ENCODE measurements at regions not wholly inside any gene's neighbourhood (a gene's known extent, or its start where the extent isn't known, plus 50 kb on each side); places are given as distances from the start of the nearest gene placed in this dataset.
"Not testable (repeated sequence)": the region's sequence is repeated elsewhere in the genome, so short reads cannot be mapped to it uniquely, and the experiment has no call there.

DNA sequence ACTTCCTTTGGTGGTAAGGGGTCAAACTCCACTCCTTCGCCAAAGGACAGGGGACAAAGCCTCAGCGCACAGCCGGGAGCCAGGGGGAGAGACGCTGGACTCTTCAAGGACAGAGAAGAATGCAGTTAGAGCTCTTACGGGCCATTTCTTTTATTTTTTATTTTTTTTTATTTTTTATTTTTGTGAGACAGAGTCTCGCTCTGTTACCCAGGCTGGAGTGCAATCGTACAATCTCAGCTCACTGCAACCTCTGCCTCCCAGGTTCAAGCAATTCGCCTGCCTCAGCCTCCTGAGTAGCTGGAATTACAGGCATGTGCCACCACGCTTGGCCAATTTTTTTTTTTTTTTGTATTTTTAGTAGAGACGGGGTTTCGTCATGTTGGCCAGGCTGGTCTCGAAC is 93.2 kb upstream of the RPH3AL start, which contains the start of gene RFLNB:
RFLNB (minus strand) TSS at position 101 of the 400 bp plus-strand sequence.
- DNase-seq (ENCODE audit: low read depth in 2 of 2) = not testable (repeated sequence)

DNA sequence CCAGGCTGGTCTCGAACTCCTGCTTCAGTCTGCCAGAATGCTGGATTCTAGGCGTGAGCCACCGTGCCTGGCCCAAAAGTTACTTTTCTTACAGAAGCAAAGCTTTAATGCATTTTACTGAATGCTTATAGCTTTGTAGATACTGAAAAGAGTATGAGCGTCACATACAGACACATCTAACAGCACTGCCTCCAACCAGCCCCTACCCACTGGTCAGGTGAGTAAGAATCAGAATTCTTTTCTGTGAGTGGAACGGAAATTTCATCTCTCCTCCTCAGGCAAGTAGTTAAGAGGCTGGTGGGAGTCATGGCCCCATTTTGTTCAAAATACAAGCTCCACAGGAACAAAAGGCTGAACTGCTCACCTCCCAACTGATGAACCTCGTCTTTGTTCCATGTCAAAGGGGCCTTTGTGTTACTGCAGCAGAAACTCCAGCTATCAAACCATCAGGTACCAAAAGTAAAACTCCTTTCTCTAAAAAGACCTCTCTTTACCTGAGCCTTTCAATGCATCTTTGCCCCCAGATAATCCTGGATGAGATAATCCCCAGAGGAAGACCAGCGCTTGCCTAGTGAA is 92.4 kb upstream of the RPH3AL start:
- DNase-seq (ENCODE audit: low read depth in 2 of 2) = no peak

DNA sequence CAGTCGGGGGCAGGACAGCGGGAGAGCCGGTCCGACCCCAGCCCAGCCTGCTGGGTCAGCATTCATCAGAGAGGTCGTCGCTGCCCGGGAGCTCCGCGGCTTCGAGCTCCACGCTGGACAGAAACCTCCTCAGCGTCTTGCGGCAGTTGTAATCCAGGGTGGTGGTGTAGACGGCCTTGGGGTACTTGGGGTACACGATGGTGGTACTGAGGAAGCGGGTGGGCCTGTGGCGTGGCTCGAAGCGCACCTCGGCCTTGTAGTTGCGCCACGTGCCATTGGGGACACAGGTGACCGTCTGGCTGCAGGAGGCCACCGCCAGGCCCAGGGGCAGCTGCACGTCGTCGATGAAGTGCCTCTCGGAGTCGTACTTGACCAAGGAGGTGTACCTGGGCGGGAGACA is 90.5 kb upstream of the RPH3AL start:
- DNase-seq (ENCODE audit: low read depth in 2 of 2) = no peak

DNA sequence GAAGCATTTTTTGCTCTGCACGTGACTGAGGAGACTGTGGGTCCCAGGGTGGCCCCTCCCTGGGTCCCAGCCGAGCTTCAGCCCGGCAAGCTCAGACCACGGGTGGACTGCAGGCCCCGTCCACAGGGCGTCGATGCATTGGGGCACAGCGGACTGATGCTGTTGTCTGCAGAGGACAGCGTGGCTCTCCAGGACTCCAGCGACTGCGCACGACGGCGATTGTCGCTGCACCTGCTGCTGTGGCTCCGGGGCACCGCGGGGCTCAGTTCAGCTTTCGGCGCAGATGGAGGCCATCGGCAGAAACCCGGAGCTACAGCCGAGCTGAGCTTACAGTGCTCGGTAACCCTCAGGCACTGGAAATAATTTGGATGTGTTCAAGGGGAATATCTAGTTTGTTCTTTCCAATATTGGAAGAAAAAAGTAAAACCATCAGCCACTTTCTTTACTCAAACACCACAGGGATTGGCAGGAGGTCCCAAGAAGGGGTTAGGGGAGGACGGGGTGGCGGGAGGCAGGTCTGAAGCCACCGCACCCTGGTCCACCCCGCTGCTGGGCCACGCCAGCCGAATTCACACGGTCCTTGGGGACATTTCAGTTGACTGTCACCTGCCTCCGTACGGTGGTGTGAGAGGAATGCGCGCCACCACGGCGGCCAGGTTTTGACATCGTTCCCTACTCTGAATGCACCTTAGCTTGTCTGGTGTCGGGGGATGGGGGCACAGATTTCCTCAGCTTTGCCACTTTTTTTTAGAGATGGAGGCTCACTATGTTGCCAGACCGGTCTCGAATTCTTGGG is 88.7 kb upstream of the RPH3AL start:
- no peak for DNase-seq (ENCODE audit: low read depth in 2 of 2)

DNA sequence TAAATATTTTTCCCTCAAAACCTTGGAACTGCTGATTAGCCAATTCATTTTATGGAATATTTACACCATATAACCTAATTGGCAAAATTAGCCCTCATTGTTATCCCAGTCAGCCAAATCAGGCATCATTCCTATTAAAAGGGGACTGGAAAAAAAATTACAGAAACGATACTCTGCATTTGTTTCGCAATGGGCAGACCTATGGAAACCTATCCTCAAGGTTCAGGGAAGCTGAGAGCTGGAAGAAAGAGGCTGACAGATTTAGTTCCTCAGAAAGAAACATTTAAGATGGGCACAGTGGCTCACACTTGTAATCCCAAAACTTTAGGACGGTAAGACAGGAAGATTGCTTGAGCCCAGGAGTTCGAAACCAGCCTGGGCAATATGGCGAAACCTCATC is 85.6 kb upstream of the RPH3AL start:
- no peak for DNase-seq (ENCODE audit: low read depth in 2 of 2)

DNA sequence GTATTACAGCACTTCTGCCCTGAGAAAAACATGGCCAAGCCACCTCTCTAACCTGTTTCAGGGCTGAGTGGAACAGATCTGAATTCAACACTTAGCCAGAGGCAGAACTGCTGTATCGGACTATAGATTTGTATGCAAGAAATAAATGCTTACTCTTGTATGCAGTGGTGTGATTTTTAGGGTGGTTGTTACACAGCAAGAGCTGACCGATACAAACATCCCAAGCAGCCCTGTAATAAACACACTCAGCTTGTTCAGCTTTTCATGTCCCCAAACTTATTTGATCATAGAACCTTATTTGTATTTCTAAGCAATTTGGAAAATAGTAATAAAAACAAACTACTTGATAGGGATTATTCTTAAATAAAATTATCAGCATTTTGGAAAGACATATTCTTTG is 84.9 kb upstream of the RPH3AL start:
- no peak for DNase-seq (ENCODE audit: low read depth in 2 of 2)

DNA sequence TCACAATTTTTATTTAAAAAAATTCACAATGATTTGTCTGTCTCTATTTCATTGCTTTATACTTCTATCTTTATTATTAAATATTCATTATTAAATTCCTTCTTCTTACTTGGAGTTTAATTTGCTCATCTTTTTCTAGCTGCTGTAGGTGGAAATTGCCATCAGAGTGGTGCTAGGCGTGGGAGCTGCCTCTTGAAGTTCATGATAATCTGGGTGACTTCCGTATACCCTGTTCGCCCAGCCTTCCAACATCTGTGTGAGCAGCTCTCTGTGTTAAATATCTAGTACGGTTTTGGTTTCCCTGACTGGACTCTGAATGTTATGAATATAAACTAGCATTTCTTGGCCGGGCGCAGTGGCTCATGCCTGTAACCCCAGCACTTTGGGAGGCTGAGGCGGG is 84.0 kb upstream of the RPH3AL start:
- DNase-seq (ENCODE audit: low read depth in 2 of 2) = no peak

DNA sequence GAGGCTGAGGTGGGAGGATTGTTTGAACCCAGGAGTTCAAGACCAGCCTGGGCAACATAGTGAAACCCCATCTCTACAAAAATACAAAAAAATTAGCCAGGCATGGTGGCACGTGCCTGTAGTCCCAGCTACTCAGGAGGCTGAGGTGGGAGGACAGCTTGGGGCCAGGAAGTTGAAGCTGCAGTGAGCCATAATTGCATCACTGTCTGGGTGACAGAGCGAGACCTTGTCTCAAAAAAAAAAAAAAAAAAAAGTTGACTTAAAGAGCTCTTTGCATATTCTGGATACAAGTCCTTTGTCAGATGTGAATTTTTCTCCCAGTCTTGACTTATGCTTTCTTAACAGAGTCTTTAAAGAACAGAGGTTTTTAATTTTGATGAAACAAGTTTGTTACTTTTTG is 79.9 kb upstream of the RPH3AL start:
- DNase-seq (ENCODE audit: low read depth in 2 of 2) = not testable (repeated sequence)

DNA sequence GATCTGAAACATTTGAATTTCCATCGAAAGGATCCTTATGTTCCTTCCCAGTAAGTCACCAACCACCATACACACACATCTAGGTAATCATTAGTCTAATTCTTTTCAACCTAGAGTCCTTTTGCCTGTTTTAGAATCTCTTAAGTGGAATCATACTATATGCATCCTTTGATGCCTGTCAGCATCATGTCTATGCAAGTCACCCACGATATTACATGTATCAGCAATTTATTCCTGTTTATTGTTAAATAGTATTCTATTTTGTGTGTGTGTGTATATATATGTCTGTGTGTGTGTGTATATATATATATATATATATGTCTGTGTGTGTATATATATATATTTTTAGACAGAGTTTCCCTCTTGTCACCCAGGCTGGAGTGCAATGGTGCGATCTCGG is 78.9 kb upstream of the RPH3AL start:
- DNase-seq (ENCODE audit: low read depth in 2 of 2) = no peak

DNA sequence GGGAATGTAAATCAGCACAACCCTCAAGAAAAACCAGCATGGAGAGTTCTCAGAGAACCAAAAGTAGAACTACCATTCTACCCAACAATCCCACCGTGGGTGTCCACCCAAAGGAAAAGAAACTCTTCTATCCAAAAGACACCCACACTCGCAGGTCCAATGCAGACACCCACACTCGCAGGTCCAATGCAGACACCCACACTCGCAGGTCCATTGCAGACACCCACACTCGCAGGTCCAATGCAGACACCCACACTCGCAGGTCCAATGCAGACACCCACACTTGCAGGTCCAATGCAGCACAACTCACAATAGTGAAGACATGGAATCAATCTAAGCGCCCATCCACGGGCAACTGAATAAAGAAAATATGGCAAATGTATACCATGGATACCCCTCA is 77.0 kb upstream of the RPH3AL start:
- DNase-seq (ENCODE audit: low read depth in 2 of 2) = no peak

DNA sequence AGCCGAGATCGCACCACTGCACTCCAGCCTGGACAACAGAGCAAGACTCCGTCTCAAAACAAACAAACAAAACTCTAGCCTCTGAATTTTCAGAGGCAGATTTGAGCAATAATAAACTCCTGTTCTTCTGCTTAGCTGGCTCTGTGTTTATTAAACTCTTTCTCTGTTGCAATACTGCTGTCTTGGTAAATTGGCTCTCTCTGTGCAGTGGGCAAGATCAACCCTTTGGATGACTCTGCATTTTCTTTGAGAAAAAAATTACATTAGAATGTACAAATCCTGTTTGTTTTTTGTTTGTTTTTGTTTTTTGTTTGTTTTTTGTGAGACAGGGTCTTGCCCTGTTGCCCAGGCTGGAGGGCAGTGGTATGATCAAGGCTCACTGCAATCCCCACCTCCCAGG is 75.8 kb upstream of the RPH3AL start:
- no peak for DNase-seq (ENCODE audit: low read depth in 2 of 2)

DNA sequence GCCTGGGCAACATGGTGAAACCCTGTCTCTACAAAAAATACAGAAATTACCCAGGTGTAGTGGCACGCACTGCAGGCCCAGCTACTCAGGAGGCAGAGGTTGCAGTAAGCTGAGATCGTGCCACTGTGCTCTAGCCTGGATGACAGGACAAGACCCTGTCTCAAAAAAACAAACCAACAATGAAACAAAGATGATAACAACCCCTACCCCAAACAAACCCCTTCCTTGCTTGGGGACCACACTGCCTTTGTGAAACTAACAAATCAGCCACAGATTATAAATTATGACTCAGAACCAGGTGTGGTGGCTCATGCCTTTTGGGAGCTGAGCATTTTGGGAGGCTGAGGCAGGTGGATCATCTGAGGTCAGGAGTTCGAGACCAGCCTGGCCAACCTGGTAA is 75.3 kb upstream of the RPH3AL start:
- DNase-seq (ENCODE audit: low read depth in 2 of 2) = no peak

DNA sequence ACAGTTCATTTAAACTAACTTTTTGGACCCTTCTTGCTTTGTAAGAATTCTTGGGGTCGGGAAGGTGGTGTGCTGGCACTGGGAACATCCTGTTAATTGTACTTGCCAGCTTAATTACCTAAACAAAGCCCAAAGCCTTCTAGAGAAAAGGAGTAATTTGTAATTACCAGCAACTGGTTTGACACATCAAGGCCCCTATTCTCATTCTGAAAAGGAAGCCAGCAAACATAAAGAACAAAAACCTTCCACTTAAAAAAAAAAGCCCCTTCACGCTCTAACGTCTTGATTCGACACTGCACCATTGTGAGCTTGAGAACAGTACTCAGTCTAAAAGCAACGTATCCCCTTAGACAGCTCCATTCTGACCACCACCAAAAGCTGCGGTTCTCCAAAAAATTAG is 74.7 kb upstream of the RPH3AL start:
- no peak for DNase-seq (ENCODE audit: low read depth in 2 of 2)

DNA sequence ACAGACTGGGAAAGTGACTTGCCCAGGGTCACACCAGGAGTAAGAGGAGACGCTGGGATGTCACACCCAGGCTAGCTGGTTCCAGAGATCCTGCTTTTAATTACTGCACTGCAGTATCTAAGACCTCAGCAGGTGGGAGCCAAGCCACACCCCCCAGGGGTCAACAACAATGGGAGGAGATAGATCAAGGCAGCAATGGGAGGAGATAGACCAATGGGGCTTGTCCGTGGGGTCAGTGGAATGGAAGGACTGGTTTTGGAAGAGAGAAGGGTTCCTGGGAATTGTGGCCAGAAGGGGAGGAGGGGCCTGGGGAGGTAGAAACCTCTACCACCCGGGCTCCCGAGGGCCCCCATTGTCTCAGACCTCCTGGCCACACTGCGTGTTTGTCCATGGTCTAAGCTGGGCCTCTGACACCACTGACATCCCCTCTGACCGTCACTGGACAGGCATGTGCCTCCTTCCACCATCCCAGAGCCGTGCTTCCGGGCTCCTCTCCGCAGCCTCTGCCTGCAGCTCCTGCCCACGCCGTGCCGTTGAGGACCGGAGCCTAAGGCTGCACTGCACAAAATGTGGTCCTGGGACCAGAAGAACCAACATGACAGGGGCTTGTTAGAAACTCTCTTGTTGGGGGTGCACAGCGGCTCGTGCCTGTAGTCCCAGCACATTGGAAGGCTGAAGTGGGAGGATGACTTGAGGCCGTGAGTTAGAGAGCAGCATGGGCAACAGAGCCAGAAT is 69.8 kb upstream of the RPH3AL start:
- no peak for DNase-seq (ENCODE audit: low read depth in 2 of 2)

DNA sequence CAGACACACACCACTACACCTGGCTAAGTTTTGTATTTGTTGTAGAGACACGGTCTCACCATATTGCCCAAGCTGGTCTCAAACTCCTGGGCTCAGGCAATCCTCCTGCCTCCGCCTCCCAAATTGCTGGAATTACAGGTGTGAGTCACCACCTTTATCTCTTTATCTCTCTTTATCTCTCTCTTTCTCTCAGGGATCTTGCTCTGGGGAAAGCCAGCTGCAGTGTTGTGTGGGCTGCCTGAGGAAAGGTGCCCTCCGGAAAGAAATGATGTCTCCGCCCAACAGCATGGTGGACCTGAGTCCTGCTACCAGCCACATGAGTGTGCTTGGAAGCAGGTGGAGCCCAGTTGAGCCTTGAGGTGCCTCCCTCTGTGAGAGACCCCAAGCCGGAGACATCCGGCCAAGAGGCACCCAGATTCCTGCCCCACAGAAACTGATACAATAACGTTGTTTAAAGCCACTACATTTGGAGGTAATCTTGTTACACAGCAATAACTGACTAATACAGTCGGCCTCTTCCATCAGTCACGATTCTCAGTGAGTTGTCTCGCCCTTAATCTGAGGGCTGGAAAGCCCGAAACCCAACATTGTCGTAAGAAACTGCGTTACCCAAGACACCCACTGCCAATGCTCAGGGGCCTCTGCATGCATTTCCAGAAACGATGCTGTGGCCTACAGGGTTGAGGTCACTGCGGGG is 68.0 kb upstream of the RPH3AL start:
- DNase-seq (ENCODE audit: low read depth in 2 of 2) = no peak

DNA sequence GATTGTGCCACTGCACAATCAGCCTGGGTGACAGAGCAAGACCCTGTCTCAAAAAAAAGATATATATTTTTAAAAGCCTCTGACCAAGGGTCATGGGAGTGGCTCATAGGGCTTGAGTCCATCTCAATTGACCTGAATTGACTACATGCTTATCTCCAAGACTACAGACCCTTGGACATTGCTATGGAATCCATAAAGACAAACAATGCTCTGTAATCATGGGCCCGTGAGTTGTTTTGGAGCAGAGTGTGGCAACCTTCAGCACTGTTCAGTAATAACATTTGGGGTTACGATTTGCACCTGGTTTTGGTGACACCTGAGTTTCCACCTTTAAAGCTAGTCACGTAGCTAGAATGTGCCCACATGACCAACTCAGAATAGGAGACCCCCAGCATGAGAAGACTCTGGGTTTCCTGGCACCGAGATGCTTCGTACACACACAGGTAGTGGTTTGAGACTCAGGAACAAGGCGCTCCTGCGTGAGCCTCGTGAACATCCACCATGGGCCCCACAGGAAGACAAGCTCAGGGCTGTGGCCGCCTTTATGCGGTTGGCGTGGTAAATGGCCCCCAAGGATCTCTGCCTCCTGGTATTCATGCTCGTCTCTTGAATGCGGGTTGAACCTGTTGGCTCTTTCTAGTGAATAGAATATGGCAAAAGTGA is 66.6 kb upstream of the RPH3AL start:
- no peak for DNase-seq (ENCODE audit: low read depth in 2 of 2)

DNA sequence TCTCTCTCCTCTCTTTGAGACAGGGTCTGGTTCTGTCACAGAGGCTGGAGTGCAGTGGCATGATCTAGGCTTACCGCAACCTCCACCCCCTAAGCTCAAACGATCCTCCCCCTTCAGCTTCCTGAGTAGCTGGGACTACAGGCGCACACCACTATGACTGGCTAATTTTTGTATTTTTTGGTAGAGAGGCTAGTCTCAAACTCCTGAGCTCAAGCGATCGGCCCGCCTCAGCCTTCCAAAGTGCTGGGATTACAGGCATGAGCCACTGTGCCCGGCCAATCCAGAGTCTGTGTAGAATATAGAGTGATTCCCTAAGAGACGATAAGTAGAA is 65.8 kb upstream of the RPH3AL start:
- no peak for DNase-seq (ENCODE audit: low read depth in 2 of 2)

DNA sequence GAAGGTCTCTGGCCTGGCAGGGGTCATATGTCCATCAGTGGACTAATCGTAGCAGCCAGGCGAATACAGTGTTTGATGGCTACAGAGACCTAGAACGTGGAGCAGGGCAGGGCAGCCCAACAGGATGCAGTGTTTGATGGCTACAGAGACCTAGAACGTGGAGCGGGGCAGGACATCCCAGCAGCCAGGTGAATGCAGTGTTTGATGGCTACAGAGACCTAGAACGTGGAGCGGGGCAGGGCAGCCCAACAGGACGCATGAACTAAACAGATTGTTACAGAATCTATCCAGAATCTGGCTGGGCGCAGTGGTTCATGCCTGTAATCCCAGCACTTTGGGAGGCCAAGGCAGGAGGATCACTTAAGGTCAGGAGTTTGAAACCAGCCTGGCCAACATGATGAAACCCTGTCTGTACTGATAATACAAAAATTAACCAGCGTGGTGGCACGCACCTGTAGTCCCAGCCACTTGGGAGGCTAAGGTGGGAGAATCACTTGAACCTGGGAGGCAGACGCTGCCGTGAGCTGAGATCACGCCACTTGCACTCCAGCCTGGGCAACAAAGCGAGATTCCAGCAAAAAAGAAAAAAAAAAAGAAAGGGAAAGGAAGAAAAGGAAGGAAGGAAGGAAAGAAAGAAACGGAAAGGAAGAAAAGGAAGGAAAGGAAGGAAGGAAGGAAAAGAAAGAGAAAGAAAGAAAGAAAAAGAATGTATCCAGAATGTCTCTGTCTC is 65.2 kb upstream of the RPH3AL start:
- no peak for DNase-seq (ENCODE audit: low read depth in 2 of 2)

DNA sequence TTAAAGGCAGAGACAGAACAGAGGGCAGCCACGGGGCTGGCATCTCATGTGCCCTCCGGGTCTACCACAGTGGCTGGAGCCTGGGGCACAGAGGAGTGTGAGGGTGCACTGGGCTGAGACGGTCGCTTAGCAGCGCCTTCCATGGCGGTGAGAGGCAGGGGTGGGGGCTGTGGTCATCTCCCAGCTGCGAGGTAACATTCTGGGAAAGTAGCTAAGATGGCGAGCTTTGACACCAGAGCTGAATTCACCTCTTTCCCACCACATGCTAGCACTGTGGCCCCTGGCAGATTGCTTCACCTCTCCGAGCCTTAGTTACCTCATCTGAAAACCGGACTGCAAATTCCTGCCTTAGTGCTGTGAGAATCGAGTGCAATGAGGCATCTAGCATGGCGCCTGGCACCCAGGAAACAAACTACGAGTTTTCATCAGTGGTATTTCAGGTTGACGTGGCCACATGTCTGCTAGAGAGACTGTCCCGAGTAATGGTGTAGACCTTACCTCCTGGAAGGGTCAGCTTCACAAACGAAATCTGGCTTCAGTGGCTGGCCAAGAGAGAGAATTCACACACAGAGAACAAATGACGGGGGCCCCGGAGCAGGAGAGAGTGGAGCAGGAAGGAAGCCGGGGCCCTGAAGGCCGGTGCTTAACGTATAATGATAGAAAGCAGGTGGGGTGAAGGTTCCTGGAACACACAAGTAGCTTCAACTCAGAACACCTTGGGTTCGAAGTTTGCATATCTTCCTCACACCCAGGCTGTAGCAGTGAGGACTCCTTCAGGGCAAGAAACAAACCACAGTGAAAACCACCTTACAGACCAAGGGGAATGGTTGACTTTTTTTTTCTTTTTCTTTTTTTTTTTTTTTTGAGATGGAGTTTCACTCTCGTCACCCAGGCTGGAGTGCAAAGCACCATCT is 63.9 kb upstream of the RPH3AL start:
- no peak for DNase-seq (ENCODE audit: low read depth in 2 of 2)

DNA sequence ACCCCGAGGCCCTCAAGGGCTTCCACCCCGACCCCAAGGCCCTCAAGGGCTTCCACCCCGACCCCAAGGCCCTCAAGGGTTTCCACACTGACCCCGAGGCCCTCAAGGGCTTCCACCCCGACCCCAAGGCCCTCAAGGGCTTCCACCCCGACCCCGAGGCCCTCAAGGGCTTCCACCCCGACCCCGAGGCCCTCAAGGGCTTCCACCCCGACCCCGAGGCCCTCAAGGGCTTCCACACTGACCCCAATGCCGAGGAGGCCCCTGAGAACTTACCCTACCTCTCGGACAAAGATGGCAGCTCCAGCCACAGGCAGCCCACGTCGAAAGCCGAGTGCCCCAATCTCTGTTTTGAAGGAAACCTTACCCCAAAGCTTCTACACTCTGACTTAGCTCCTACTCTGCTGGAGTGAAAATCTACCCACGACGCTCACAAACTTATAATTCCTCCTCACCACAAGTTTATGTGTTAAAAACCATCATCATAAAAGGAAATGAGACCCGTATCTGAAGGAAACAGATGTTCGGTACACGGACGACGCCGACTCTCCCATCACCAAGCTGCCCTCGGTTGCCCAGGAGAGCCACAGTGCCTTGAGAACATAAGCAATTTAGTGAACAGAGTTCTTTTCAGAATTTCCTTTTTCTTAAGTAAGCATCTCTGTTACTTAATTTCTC is 61.2 kb upstream of the RPH3AL start:
- DNase-seq (ENCODE audit: low read depth in 2 of 2) = no peak

All from stimulated activated CD4-positive, alpha-beta T cell treated with anti-CD3 and anti-CD28 coated beads, Interleukin-15, amount 100 ng/mL, for 48 hours (primary cell).